WERI-Rb-1 (cell line): ENCODE measurements at regions not wholly inside any gene's neighbourhood (a gene's known extent, or its start where the extent isn't known, plus 50 kb on each side); places are given as distances from the start of the nearest gene placed in this dataset.

Experiments used
- DNase-seq: peaks from one replicate; pipeline ENCODE4 v3.0.0-alpha.2; 2020
- H3K27ac ChIP-seq: fragments of 250-450 bp; sonication (Bioruptor Pico); 2 replicates; pipeline ENCODE4 v1.5.1; 2020; ENCODE audit warnings: mild to moderate bottlenecking, moderate library complexity
- H3K27me3 ChIP-seq: fragments of 250-450 bp; sonication (Bioruptor Pico); 2 replicates; pipeline ENCODE4 v1.5.1; 2021; ENCODE audit warnings: mild to moderate bottlenecking, low read depth, moderate library complexity; ENCODE audit not compliant: insufficient read depth, severe bottlenecking
- H3K36me3 ChIP-seq: fragments of 250-450 bp; sonication (Bioruptor Pico); 2 replicates; pipeline ENCODE4 v1.5.1; 2020; ENCODE audit warnings: mild to moderate bottlenecking, moderate library complexity
- H3K4me3 ChIP-seq: 2 replicates; pipeline ENCODE4 v1.5.1; 2011; ENCODE audit warnings: low read depth, mild to moderate bottlenecking, control low read depth, low read length
- H3K9me3 ChIP-seq: fragments of 250-450 bp; sonication (Bioruptor Pico); 2 replicates; pipeline ENCODE4 v1.5.1; 2021; ENCODE audit warnings: mild to moderate bottlenecking, moderate library complexity; ENCODE audit not compliant: severe bottlenecking
- CTCF ChIP-seq: IDR thresholded peaks from 2 replicates; pipeline ENCODE4 v1.5.1; 2011; ENCODE audit warnings: low read depth, mild to moderate bottlenecking, control low read depth, inconsistent platforms, low read length

- Histone ChIP-seq H3K36me3 (no peaks in the 10 kb centered on the region), H3K4me3 (no peak overlapping the region), H3K9me3 (no peaks in the 10 kb centered on the region), H3K27me3 (no peaks in the 10 kb centered on the region), H3K27ac (no peak overlapping the region)
- DNase-seq, result no peak
- TF ChIP-seq CTCF, result no peak
Measured at GRCh38 chr18:28526196-28526595, 349.3 kb upstream of the CDH2 start.

- Histone ChIP-seq H3K4me3 (no peak overlapping the region), H3K27ac (no peak overlapping the region), H3K36me3 (no peaks in the 10 kb centered on the region), H3K9me3 (no peaks in the 10 kb centered on the region), H3K27me3 (no peaks in the 10 kb centered on the region)
- no peak for DNase-seq
- TF ChIP-seq CTCF, result no peak
Measured at GRCh38 chr18:28523758-28524475, 347.0 kb upstream of the CDH2 start.

- H3K27ac ChIP-seq, result no peak overlapping the region
- H3K4me3 ChIP-seq, result no peak overlapping the region
- no peak for TF ChIP-seq CTCF
- H3K9me3 ChIP-seq, result no peaks in the 10 kb centered on the region
- H3K27me3 ChIP-seq, result no peaks in the 10 kb centered on the region
- DNase-seq, result no peak
- no peaks in the 10 kb centered on the region for H3K36me3 ChIP-seq
Measured at GRCh38 chr18:28522236-28522635, 345.3 kb upstream of the CDH2 start.

GRCh38 chr18:28519997-28520396, 343.1 kb upstream of the CDH2 start:
- H3K36me3 ChIP-seq, result no peaks in the 10 kb centered on the region
- no peak for TF ChIP-seq CTCF
- DNase-seq, result no peak

GRCh38 chr18:28514699-28515098, 337.8 kb upstream of the CDH2 start:
- Histone ChIP-seq H3K27me3 (no peaks in the 10 kb centered on the region), H3K4me3 (no peak overlapping the region), H3K9me3 (no peaks in the 10 kb centered on the region), H3K36me3 (no peaks in the 10 kb centered on the region), H3K27ac (no peak overlapping the region)
- no peak for DNase-seq
- TF ChIP-seq CTCF, result no peak

More at GRCh38 chr18:28519997-28520396, 343.1 kb upstream of the CDH2 start:
- H3K27ac ChIP-seq, result no peak overlapping the region
- H3K9me3 ChIP-seq, result no peaks in the 10 kb centered on the region
- no peaks in the 10 kb centered on the region for H3K27me3 ChIP-seq
- no peak overlapping the region for H3K4me3 ChIP-seq

- Histone ChIP-seq H3K36me3 (no peaks in the 10 kb centered on the region), H3K27me3 (no peaks in the 10 kb centered on the region), H3K4me3 (no peak overlapping the region), H3K27ac (no peak overlapping the region), H3K9me3 (no peaks in the 10 kb centered on the region)
- TF ChIP-seq CTCF, result no peak
- no peak for DNase-seq
Measured at GRCh38 chr18:28512357-28512756, 335.4 kb upstream of the CDH2 start.
